Choroid plexus epithelial cell (primary cell): ENCODE measurements at regions not wholly inside any gene's neighbourhood (a gene's known extent, or its start where the extent isn't known, plus 50 kb on each side); places are given as distances from the start of the nearest gene placed in this dataset.

Experiments
- DNase-seq: peaks from one replicate; pipeline ENCODE4 v3.0.0-alpha.2; 2010; ENCODE audit warnings: low read depth
- H3K4me3 ChIP-seq: 2 replicates; pipeline ENCODE4 v1.5.1; 2011; ENCODE audit warnings: low read depth, mild to moderate bottlenecking, control low read depth, low read length, moderate library complexity
- CTCF ChIP-seq: conservative IDR thresholded peaks from 2 replicates; pipeline ENCODE4 v1.5.1; 2011; ENCODE audit warnings: low read depth, mild to moderate bottlenecking, control low read depth, inconsistent platforms, low read length, moderate library complexity

- DNase-seq, result no peak
- no peak overlapping the region for H3K4me3 ChIP-seq
- TF ChIP-seq CTCF, result no peak
Observed at GRCh38 chr20:17840423-17840822, 128.2 kb downstream of the SNX5 start.

- no peak for TF ChIP-seq CTCF
- DNase-seq, result no peak
- H3K4me3 ChIP-seq, result no peak overlapping the region
Observed at GRCh38 chr20:17838921-17839320, 129.7 kb downstream of the SNX5 start.

- TF ChIP-seq CTCF, result no peak
- no peak overlapping the region for H3K4me3 ChIP-seq
- no peak for DNase-seq
Observed at GRCh38 chr20:17837179-17837578, 131.4 kb downstream of the SNX5 start.

GRCh38 chr20:17836303-17836861 lies 132.2 kb downstream of the SNX5 start:
- peak; percentile 95 for DNase-seq
- H3K4me3 ChIP-seq, result peak overlapping the region; percentile 32
- TF ChIP-seq CTCF, result peak; percentile 7

DNA sequence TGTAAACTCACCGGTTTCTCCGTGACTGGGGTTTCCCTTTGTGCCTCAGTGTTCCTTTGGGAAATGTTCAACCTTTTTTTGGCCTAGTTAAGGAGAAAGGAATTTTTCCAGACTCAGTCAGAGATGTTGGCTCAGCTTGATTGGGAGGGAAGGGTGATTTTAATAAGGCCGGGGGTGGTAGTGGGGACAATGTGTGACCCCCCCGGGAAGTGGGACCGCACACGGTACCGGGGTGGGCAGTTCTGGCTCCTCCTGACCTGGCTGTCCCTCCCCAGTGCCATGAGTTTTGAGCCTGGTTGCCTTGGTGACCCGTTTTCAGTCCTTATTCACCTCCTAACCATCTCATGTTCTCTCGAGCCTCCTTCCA lies 132.7 kb downstream of the SNX5 start:
- no peak for DNase-seq
- no peak overlapping the region for H3K4me3 ChIP-seq
- no peak for TF ChIP-seq CTCF

DNA sequence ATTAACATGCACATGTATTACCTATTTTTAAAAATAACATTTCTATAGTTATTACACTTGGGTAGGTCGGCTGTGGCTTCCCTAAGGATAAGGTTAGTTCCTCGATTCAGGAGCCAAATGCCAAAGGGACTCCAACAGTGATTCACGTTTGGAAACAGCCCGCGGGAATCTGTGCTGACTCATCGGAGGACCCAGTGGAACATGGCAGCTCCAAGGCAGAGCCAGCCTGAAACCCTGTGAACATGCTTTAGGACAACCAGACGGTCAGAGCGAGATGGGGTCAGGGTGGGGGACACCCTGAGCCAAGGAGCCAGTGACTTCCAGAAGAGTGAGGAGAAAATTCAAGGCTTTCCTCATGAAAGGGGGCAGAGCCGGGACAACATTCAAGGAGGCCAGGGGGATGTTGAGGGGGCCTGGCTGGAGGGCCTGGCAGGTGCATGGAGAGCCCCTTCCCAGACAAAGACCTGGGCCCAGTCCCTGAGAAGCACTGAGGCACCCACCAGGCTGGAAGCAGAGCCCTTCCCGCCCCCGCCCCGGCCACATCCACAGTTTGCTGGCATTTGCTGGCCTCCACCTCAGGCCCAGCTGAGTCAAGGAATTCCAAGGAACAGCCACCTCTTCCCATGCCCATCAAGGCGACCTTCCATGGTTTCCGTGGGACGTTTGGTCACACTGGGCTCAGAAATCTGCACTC lies 133.2 kb downstream of the SNX5 start:
- DNase-seq, result peak; percentile 60
- H3K4me3 ChIP-seq, result no peak overlapping the region
- TF ChIP-seq CTCF, result no peak

GRCh38 chr20:17834804-17835203 lies 133.8 kb downstream of the SNX5 start:
- TF ChIP-seq CTCF, result no peak
- DNase-seq, result no peak
- no peak overlapping the region for H3K4me3 ChIP-seq
